HG03064 (cell line): ENCODE measurements at regions not wholly inside any gene's neighbourhood (a gene's known extent, or its start where the extent isn't known, plus 50 kb on each side); places are given as distances from the start of the nearest gene placed in this dataset.

Experiments used
- ATAC-seq: cut with Tn5 transposase; IDR thresholded peaks from one replicate; pipeline ENCODE4 v1.9.1; 2021; ENCODE audit warnings: low read depth; ENCODE audit not compliant: unreplicated experiment

- ATAC-seq = no peak
Measured at GRCh38 chr2:30367232-30368070, 79.6 kb upstream of the LCLAT1 start.

GRCh38 chr2:30368258-30368657 lies 78.8 kb upstream of the LCLAT1 start:
- no peak for ATAC-seq

GRCh38 chr2:30371028-30371689 lies 75.9 kb upstream of the LCLAT1 start:
- no peak for ATAC-seq

- ATAC-seq = no peak
Measured at GRCh38 chr2:30371772-30372373, 75.2 kb upstream of the LCLAT1 start.

- ATAC-seq = no peak
Measured at GRCh38 chr2:30372826-30373225, 74.2 kb upstream of the LCLAT1 start.

- ATAC-seq = no peak
Measured at GRCh38 chr2:30373881-30374302, 73.2 kb upstream of the LCLAT1 start.

- ATAC-seq = no peak
Measured at GRCh38 chr2:30374380-30374779, 72.7 kb upstream of the LCLAT1 start.

- ATAC-seq = no peak
Measured at GRCh38 chr2:30375915-30376314, 71.1 kb upstream of the LCLAT1 start.

- no peak for ATAC-seq
Measured at GRCh38 chr2:30379481-30379880, 67.6 kb upstream of the LCLAT1 start.

- no peak for ATAC-seq
Measured at GRCh38 chr2:30380824-30381223, 66.2 kb upstream of the LCLAT1 start.

- no peak for ATAC-seq
Measured at GRCh38 chr2:30382162-30382783, 64.8 kb upstream of the LCLAT1 start.

GRCh38 chr2:30382995-30383394 lies 64.1 kb upstream of the LCLAT1 start:
- no peak for ATAC-seq

- no peak for ATAC-seq
Measured at GRCh38 chr2:30385327-30385726, 61.7 kb upstream of the LCLAT1 start.

- no peak for ATAC-seq
Measured at GRCh38 chr2:30392097-30392496, 54.9 kb upstream of the LCLAT1 start.

- no peak for ATAC-seq
Measured at GRCh38 chr2:30393510-30393909, 53.5 kb upstream of the LCLAT1 start.

- ATAC-seq = no peak
Measured at GRCh38 chr2:30394096-30394495, 53.0 kb upstream of the LCLAT1 start.

GRCh38 chr2:30396436-30397232 lies 50.4 kb upstream of the LCLAT1 start:
- ATAC-seq = no peak
